Putamen (tissue), 1 donor: ENCODE measurements at regions not wholly inside any gene's neighbourhood (a gene's known extent, or its start where the extent isn't known, plus 50 kb on each side); places are given as distances from the start of the nearest gene placed in this dataset.
"Not testable (repeated sequence)": the region's sequence is repeated elsewhere in the genome, so short reads cannot be mapped to it uniquely, and the experiment has no call there.

Source experiments
- DNase-seq: peaks from one replicate; pipeline ENCODE4 v3.0.0-alpha.2; 2016; ENCODE audit warnings: low spot score

- no peak for DNase-seq
Observed at GRCh38 chr21:28282833-28283232, 709.8 kb downstream of the LTN1 start.

GRCh38 chr21:28281357-28281756 is 711.3 kb downstream of the LTN1 start:
- not testable (repeated sequence) for DNase-seq

- no peak for DNase-seq
Observed at GRCh38 chr21:28280611-28281010, 712.1 kb downstream of the LTN1 start.

- no peak for DNase-seq
Observed at GRCh38 chr21:28277324-28277723, 715.4 kb downstream of the LTN1 start.

GRCh38 chr21:28272272-28272992 is 720.2 kb downstream of the LTN1 start:
- DNase-seq, result no peak

- DNase-seq, result no peak
Observed at GRCh38 chr21:28269173-28269572, 723.5 kb downstream of the LTN1 start.

GRCh38 chr21:28268685-28269084 is 724.0 kb downstream of the LTN1 start:
- DNase-seq, result no peak

GRCh38 chr21:28267449-28267848 is 725.2 kb downstream of the LTN1 start:
- no peak for DNase-seq

- DNase-seq, result no peak
Observed at GRCh38 chr21:28266061-28266460, 726.6 kb downstream of the LTN1 start.

- no peak for DNase-seq
Observed at GRCh38 chr21:28263974-28264373, 728.7 kb downstream of the LTN1 start.

GRCh38 chr21:28261298-28261697 is 731.4 kb downstream of the LTN1 start:
- DNase-seq, result no peak

- no peak for DNase-seq
Observed at GRCh38 chr21:28257276-28257675, 735.4 kb downstream of the LTN1 start.

- DNase-seq, result no peak
Observed at GRCh38 chr21:28256837-28257236, 735.8 kb downstream of the LTN1 start.

GRCh38 chr21:28256420-28256831 is 736.3 kb downstream of the LTN1 start:
- no peak for DNase-seq

- DNase-seq, result no peak
Observed at GRCh38 chr21:28253961-28254360, 738.7 kb downstream of the LTN1 start.

- DNase-seq, result no peak
Observed at GRCh38 chr21:28253338-28253737, 739.3 kb downstream of the LTN1 start.

GRCh38 chr21:28252928-28253327 is 739.7 kb downstream of the LTN1 start:
- DNase-seq, result no peak

GRCh38 chr21:28250946-28251345 is 741.7 kb downstream of the LTN1 start:
- no peak for DNase-seq

GRCh38 chr21:28247454-28248020 is 745.1 kb downstream of the LTN1 start:
- DNase-seq, result no peak

- DNase-seq, result no peak
Observed at GRCh38 chr21:28240586-28240985, 752.1 kb downstream of the LTN1 start.

- DNase-seq, result no peak
Observed at GRCh38 chr21:28239340-28239739, 753.3 kb downstream of the LTN1 start.

- no peak for DNase-seq
Observed at GRCh38 chr21:28237661-28238060, 755.0 kb downstream of the LTN1 start.

GRCh38 chr21:28235169-28235895 is 757.3 kb downstream of the LTN1 start:
- DNase-seq, result no peak
